OCI-LY1 (cell line): ENCODE measurements at regions not wholly inside any gene's neighbourhood (a gene's known extent, or its start where the extent isn't known, plus 50 kb on each side); places are given as distances from the start of the nearest gene placed in this dataset.

Source experiments
- CTCF ChIP-seq: fragments of 200-600 bp; sonication (generic), shearing (Covaris generic); IDR thresholded peaks from 2 replicates; pipeline ENCODE4 v1.5.1; 2017; ENCODE audit warnings: mild to moderate bottlenecking, antibody characterized with exemption, low read length, moderate library complexity, mixed read lengths
- EZH2 ChIP-seq: fragments of 200-600 bp; sonication (generic), shearing (Covaris generic); IDR thresholded peaks from 2 replicates; pipeline ENCODE4 v1.8.0; 2017; ENCODE audit warnings: borderline replicate concordance, mixed run types, mild to moderate bottlenecking, antibody characterized with exemption, low read length, moderate library complexity, mixed read lengths

DNA sequence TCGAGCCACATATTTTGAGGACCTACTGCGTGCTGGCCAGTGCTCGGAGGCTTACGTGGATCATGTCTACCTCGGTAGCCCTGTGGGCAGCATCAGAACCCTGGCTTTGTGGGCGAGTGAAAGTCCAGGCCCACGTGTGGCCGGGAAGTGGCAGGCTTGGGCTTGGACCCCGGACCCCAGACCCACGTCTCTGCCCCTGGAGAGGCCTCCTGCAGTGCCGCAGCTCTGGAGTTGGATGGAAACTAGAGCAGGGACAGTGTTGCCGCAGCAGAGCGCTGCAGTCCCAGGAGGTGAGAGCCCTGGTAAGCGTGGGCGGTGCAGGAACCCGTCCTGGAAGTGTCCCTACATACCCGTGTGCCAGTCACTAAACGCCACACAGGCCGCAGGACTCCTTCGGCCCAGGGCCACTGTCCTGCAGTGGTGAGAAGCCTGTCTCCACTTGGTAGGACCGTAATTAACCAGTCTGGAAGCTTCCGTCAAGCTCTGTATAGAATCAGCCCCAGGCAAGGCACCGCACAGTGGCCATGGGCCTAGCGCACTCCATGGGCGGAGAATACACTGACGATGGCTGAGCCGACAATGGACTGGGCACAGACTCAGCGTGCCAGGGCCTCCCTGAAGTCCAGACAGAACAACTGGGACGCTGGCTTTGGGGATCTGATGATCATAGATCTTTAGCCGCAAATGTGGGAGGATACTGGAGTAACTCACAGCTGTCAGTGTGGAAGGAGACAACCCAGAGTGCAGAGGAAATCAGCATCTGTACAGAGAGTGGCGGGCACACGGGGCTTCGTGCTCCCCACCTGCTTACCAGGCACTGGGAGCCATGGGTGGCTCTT lies 219.5 kb downstream of the KIF26A start:
- TF ChIP-seq CTCF (no peak), EZH2 (no peak)
